ENCODE measurements at regions not wholly inside any gene's neighbourhood (a gene's known extent, or its start where the extent isn't known, plus 50 kb on each side); places are given as distances from the start of the nearest gene placed in this dataset.
"Not testable (repeated sequence)": the region's sequence is repeated elsewhere in the genome, so short reads cannot be mapped to it uniquely, and the experiment has no call there.

GRCh38 chr13:33351319-33351718, 65.8 kb upstream of the STARD13 start:
- TF ChIP-seq CTCF (IDR thresholded peaks at IDR 0.05; ENCODE audit: low read depth, low read length) = no peak; the same call in 1 of the 2 replicates
- peak; percentile 14 for DNase-seq (ENCODE audit: extremely low read depth, low read depth)

GRCh38 chr13:33352041-33352440, 66.5 kb upstream of the STARD13 start:
- DNase-seq (ENCODE audit: extremely low read depth, low read depth) = no peak
- TF ChIP-seq CTCF (IDR thresholded peaks at IDR 0.05; ENCODE audit: low read depth, low read length) = no peak

- no peak for TF ChIP-seq CTCF (IDR thresholded peaks at IDR 0.05; ENCODE audit: low read depth, low read length)
- no peak for DNase-seq (ENCODE audit: extremely low read depth, low read depth)
These were observed 67.0 kb upstream of the STARD13 start for GRCh38 chr13:33352526-33352925.

GRCh38 chr13:33353210-33353609, 67.7 kb upstream of the STARD13 start:
- DNase-seq (ENCODE audit: extremely low read depth, low read depth) = no peak
- TF ChIP-seq CTCF (IDR thresholded peaks at IDR 0.05; ENCODE audit: low read depth, low read length) = no peak

- DNase-seq (ENCODE audit: extremely low read depth, low read depth) = no peak
These were observed 68.1 kb upstream of the STARD13 start for GRCh38 chr13:33353646-33354045.

GRCh38 chr13:33355201-33355895, 69.8 kb upstream of the STARD13 start:
- TF ChIP-seq CTCF (IDR thresholded peaks at IDR 0.05; ENCODE audit: low read depth, low read length) = no peak
- peak; percentile 57 for DNase-seq (ENCODE audit: extremely low read depth, low read depth)

More at GRCh38 chr13:33353646-33354045, 68.1 kb upstream of the STARD13 start:
- TF ChIP-seq CTCF (IDR thresholded peaks at IDR 0.05; ENCODE audit: low read depth, low read length) = no peak

- not testable (repeated sequence) for DNase-seq (ENCODE audit: extremely low read depth, low read depth)
These were observed 72.5 kb upstream of the STARD13 start for GRCh38 chr13:33358076-33358475.
